LHCN-M2 (cell line): ENCODE measurements at regions not wholly inside any gene's neighbourhood (a gene's known extent, or its start where the extent isn't known, plus 50 kb on each side); places are given as distances from the start of the nearest gene placed in this dataset.
A peak's percentile ranks its signal among the peaks of the same experiment; 100 is the strongest.

ENCODE experiments used
- DNase-seq: peaks from one replicate; pipeline ENCODE4 v3.0.0-alpha.2; 2012; ENCODE audit warnings: low read depth

- peak; percentile 60 for DNase-seq
Observed at GRCh38 chr9:131809941-131810344, 70.1 kb upstream of the RAPGEF1 start.

GRCh38 chr9:131808291-131808690 lies 68.4 kb upstream of the RAPGEF1 start:
- no peak for DNase-seq

- no peak for DNase-seq
Observed at GRCh38 chr9:131807144-131807983, 67.5 kb upstream of the RAPGEF1 start.

- no peak for DNase-seq
Observed at GRCh38 chr9:131805803-131806202, 65.9 kb upstream of the RAPGEF1 start.

GRCh38 chr9:131804826-131805225 lies 65.0 kb upstream of the RAPGEF1 start:
- DNase-seq, result no peak

GRCh38 chr9:131803758-131804411 lies 64.0 kb upstream of the RAPGEF1 start:
- no peak for DNase-seq

- DNase-seq, result no peak
Observed at GRCh38 chr9:131801810-131802209, 61.9 kb upstream of the RAPGEF1 start.

- DNase-seq, result no peak
Observed at GRCh38 chr9:131800843-131801242, 61.0 kb upstream of the RAPGEF1 start.

GRCh38 chr9:131800366-131800765 lies 60.5 kb upstream of the RAPGEF1 start:
- DNase-seq, result no peak

- DNase-seq, result peak; percentile 40
Observed at GRCh38 chr9:131799177-131799823, 59.4 kb upstream of the RAPGEF1 start.

GRCh38 chr9:131798246-131798645 lies 58.4 kb upstream of the RAPGEF1 start:
- no peak for DNase-seq

- DNase-seq, result no peak
Observed at GRCh38 chr9:131794393-131794792, 54.5 kb upstream of the RAPGEF1 start.

- no peak for DNase-seq
Observed at GRCh38 chr9:131791542-131792254, 51.8 kb upstream of the RAPGEF1 start.
